PC-9 (cell line): ENCODE measurements at regions not wholly inside any gene's neighbourhood (a gene's known extent, or its start where the extent isn't known, plus 50 kb on each side); places are given as distances from the start of the nearest gene placed in this dataset.

ENCODE experiments used
- CTCF ChIP-seq: fragments of 200-600 bp; sonication (generic); conservative IDR thresholded peaks from 2 replicates; pipeline ENCODE4 v1.6.1; 2017; ENCODE audit warnings: mixed run types, antibody characterized with exemption, mild to moderate bottlenecking, moderate library complexity
- EZH2 ChIP-seq: fragments of 200-600 bp; sonication (generic); IDR thresholded peaks from 2 replicates; pipeline ENCODE4 v1.8.0; 2017; ENCODE audit warnings: antibody characterized with exemption, low read depth

GRCh38 chr17:65393514-65393913, 167.9 kb downstream of the AXIN2 start:
- TF ChIP-seq CTCF: no peak
- no peak for TF ChIP-seq EZH2
